ENCODE measurements at regions not wholly inside any gene's neighbourhood (a gene's known extent, or its start where the extent isn't known, plus 50 kb on each side); places are given as distances from the start of the nearest gene placed in this dataset.

DNA sequence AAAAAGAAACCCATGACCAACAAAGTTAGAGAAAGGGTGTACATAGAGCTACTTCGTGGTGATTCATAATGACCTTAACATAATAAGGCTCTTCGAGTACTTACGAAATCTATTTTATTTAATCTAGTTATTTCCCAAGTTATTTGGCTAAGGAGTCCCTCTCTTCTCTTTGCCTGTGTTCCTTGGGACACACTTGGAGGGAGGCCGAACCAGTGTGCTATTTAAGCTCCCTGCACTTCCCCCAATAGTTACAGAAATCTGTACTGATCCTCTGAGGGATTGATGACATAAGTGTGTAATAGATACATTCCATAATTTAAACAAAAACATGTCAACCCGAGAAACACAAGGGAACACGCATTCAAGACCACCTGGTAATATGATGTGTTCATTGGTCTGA is 351.1 kb downstream of the GATA3 start:
- TF ChIP-seq POLR2A (IDR thresholded peaks at IDR 0.05; ENCODE audit: low read length) (no peak), GATA1 (IDR thresholded peaks at IDR 0.05; ENCODE audit: low read depth, low read length) (no peak)
